Ascending aorta (tissue), 2 donors: ENCODE measurements at regions not wholly inside any gene's neighbourhood (a gene's known extent, or its start where the extent isn't known, plus 50 kb on each side); places are given as distances from the start of the nearest gene placed in this dataset.
"Not testable (repeated sequence)": the region's sequence is repeated elsewhere in the genome, so short reads cannot be mapped to it uniquely, and the experiment has no call there.

ENCODE experiments used
- DNase-seq, 2 donors: peaks; one replicate each; pipeline ENCODE4 v3.0.0-alpha.2; 2019; ENCODE audit warnings: low spot score in 2 of 2
- H3K27ac ChIP-seq, 2 donors: fragments of 200-600 bp; sonication (generic); one replicate each; pipeline ENCODE4 v1.5.1; 2016 to 2017; ENCODE audit warnings: mild to moderate bottlenecking in 1 of 2
- H3K27me3 ChIP-seq: fragments of 200-600 bp; sonication (generic); one replicate; pipeline ENCODE4 v1.5.1; 2017
- H3K36me3 ChIP-seq, 2 donors: fragments of 200-600 bp; sonication (generic); one replicate each; pipeline ENCODE4 v1.5.1; 2016
- H3K4me1 ChIP-seq, 2 donors: fragments of 200-600 bp; sonication (generic); one replicate each; pipeline ENCODE4 v1.5.1; 2016 to 2017; ENCODE audit warnings: mild to moderate bottlenecking in 1 of 2
- H3K4me3 ChIP-seq, 2 donors: fragments of 200-600 bp; sonication (generic); one replicate each; pipeline ENCODE4 v1.5.1; 2016 to 2017; ENCODE audit warnings: mild to moderate bottlenecking in 1 of 2
- H3K9me3 ChIP-seq, 2 donors: fragments of 200-600 bp; sonication (generic); one replicate each; pipeline ENCODE4 v1.5.1; 2016
- CTCF ChIP-seq, 3 experiments: fragments of 200-600 bp in 2 of 3; fragments of 450-650 bp in 1 of 3; sonication (generic) in 2 of 3; IDR thresholded peaks; one replicate each; pipeline ENCODE4 v1.5.1; 2016 to 2019; ENCODE audit warnings: antibody characterized with exemption in 3 of 3, mild to moderate bottlenecking in 1 of 3, moderate library complexity in 1 of 3
- intact Hi-C: fragments of 100-400 bp; cut with DNase I; formaldehyde crosslinking; loops from one replicate; pipeline ENCODE4 v1.15.1; 2023

GRCh38 chr3:81816473-81817250, 55.2 kb upstream of the GBE1 start:
- Histone ChIP-seq H3K4me1 (no peaks in the 10 kb centered on the region), H3K27ac (no peak overlapping the region), H3K9me3 (no peaks in the 10 kb centered on the region), H3K27me3 (no peaks in the 10 kb centered on the region), H3K4me3 (peak overlapping the region in 1 of 2 donors; percentile 12), H3K36me3 (no peaks in the 10 kb centered on the region)
- TF ChIP-seq CTCF (IDR thresholded peaks at IDR 0.05) = no peak
- no peak for DNase-seq
- intact Hi-C loops = no loop called here

- H3K27ac ChIP-seq, intact Hi-C loops, H3K4me3 ChIP-seq, DNase-seq, H3K27me3 ChIP-seq, H3K36me3 ChIP-seq, H3K4me1 ChIP-seq, H3K9me3 ChIP-seq: not testable (repeated sequence)
These were observed 50.7 kb upstream of the GBE1 start for GRCh38 chr3:81812098-81812497.
